ENCODE measurements at regions not wholly inside any gene's neighbourhood (a gene's known extent, or its start where the extent isn't known, plus 50 kb on each side); places are given as distances from the start of the nearest gene placed in this dataset.

- TF ChIP-seq, protein P1, sequence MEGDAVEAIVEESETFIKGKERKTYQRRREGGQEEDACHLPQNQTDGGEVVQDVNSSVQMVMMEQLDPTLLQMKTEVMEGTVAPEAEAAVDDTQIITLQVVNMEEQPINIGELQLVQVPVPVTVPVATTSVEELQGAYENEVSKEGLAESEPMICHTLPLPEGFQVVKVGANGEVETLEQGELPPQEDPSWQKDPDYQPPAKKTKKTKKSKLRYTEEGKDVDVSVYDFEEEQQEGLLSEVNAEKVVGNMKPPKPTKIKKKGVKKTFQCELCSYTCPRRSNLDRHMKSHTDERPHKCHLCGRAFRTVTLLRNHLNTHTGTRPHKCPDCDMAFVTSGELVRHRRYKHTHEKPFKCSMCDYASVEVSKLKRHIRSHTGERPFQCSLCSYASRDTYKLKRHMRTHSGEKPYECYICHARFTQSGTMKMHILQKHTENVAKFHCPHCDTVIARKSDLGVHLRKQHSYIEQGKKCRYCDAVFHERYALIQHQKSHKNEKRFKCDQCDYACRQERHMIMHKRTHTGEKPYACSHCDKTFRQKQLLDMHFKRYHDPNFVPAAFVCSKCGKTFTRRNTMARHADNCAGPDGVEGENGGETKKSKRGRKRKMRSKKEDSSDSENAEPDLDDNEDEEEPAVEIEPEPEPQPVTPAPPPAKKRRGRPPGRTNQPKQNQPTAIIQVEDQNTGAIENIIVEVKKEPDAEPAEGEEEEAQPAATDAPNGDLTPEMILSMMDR (IDR thresholded peaks at IDR 0.05): no peak
- no peaks in the 10 kb centered on the region for H3K27me3 ChIP-seq (replicated peaks; ENCODE audit: insufficient read depth)
- DNase-seq (ENCODE audit: low spot score): no peak
- H3K9me3 ChIP-seq: no peaks in the 10 kb centered on the region
- H3K27ac ChIP-seq: no peak overlapping the region
- H3K4me1 ChIP-seq (ENCODE audit: control insufficient read depth in 1 of 2, low read depth in 2 of 2): no peaks in the 10 kb centered on the region
- no peak overlapping the region for H3K4me3 ChIP-seq
- no peaks in the 10 kb centered on the region for H3K36me3 ChIP-seq
- ATAC-seq (ENCODE audit: insufficient number of reproducible peaks, low FRiP score, low read depth): no peak
Measured at GRCh38 chr9:85433046-85433445, 308.7 kb downstream of the AGTPBP1 start.

- Histone ChIP-seq H3K27me3 (replicated peaks; ENCODE audit: insufficient read depth) (no peaks in the 10 kb centered on the region), H3K4me1 (ENCODE audit: control insufficient read depth in 1 of 2, low read depth in 2 of 2) (no peaks in the 10 kb centered on the region), H3K36me3 (no peaks in the 10 kb centered on the region), H3K27ac (no peak overlapping the region), H3K4me3 (no peak overlapping the region), H3K9me3 (no peaks in the 10 kb centered on the region)
- TF ChIP-seq, protein P1 (IDR thresholded peaks at IDR 0.05): no peak
- DNase-seq (ENCODE audit: low spot score) (no peak), ATAC-seq (ENCODE audit: insufficient number of reproducible peaks, low FRiP score, low read depth) (no peak)
Measured at GRCh38 chr9:85432599-85432998, 309.2 kb downstream of the AGTPBP1 start.

GRCh38 chr9:85431339-85432102, 310.2 kb downstream of the AGTPBP1 start:
- ATAC-seq (ENCODE audit: insufficient number of reproducible peaks, low FRiP score, low read depth): no peak
- no peak for DNase-seq (ENCODE audit: low spot score)

GRCh38 chr9:85430659-85431338, 311.0 kb downstream of the AGTPBP1 start:
- no peak for ATAC-seq (ENCODE audit: insufficient number of reproducible peaks, low FRiP score, low read depth)
- TF ChIP-seq, protein P1 (IDR thresholded peaks at IDR 0.05): no peak
- no peak for DNase-seq (ENCODE audit: low spot score)
- H3K9me3 ChIP-seq: no peaks in the 10 kb centered on the region
- H3K36me3 ChIP-seq: no peaks in the 10 kb centered on the region
- no peaks in the 10 kb centered on the region for H3K4me1 ChIP-seq (ENCODE audit: control insufficient read depth in 1 of 2, low read depth in 2 of 2)
- no peak overlapping the region for H3K4me3 ChIP-seq
- H3K27ac ChIP-seq: no peak overlapping the region
- H3K27me3 ChIP-seq (replicated peaks; ENCODE audit: insufficient read depth): no peaks in the 10 kb centered on the region

More at GRCh38 chr9:85431339-85432102, 310.2 kb downstream of the AGTPBP1 start:
- Histone ChIP-seq H3K4me1 (ENCODE audit: control insufficient read depth in 1 of 2, low read depth in 2 of 2) (no peaks in the 10 kb centered on the region), H3K27me3 (replicated peaks; ENCODE audit: insufficient read depth) (no peaks in the 10 kb centered on the region), H3K27ac (no peak overlapping the region), H3K9me3 (no peaks in the 10 kb centered on the region), H3K4me3 (no peak overlapping the region), H3K36me3 (no peaks in the 10 kb centered on the region)
- TF ChIP-seq, protein P1 (IDR thresholded peaks at IDR 0.05): no peak

DNA sequence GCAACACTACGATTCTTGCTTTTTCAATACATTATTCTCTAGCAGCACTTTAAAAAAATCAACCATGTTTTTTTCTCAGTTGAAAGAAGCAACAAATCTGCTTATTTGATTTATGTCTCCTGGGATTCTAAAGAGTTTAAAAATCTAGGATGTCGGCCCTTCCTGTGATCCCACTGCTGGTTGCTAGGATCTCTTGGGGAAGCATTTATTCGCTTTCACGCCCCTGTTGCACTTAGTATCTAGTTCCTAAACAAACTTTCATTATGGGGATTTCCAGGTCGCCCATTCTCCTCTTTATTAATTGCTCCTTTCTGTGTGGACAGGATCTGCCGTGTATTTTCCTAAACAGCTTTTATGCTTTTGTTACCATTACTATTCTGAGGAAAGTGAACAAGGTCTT, 313.5 kb downstream of the AGTPBP1 start:
- Histone ChIP-seq H3K4me3 (no peak overlapping the region), H3K27me3 (replicated peaks; ENCODE audit: insufficient read depth) (no peaks in the 10 kb centered on the region), H3K36me3 (no peaks in the 10 kb centered on the region), H3K9me3 (no peaks in the 10 kb centered on the region), H3K27ac (no peak overlapping the region), H3K4me1 (ENCODE audit: control insufficient read depth in 1 of 2, low read depth in 2 of 2) (no peaks in the 10 kb centered on the region)
- TF ChIP-seq, protein P1 (IDR thresholded peaks at IDR 0.05): no peak
- ATAC-seq (ENCODE audit: insufficient number of reproducible peaks, low FRiP score, low read depth): no peak
- DNase-seq (ENCODE audit: low spot score): no peak
